ENCODE measurements at regions not wholly inside any gene's neighbourhood (a gene's known extent, or its start where the extent isn't known, plus 50 kb on each side); places are given as distances from the start of the nearest gene placed in this dataset.

GRCh38 chr18:42484648-42485047 is 529.6 kb downstream of the PIK3C3 start:
- no peak for TF ChIP-seq CTCF (IDR thresholded peaks at IDR 0.05)
- TF ChIP-seq CHD2 (IDR thresholded peaks at IDR 0.05; ENCODE audit: low read length, partially characterized antibody) = no peak
- TF ChIP-seq NRF1 (IDR thresholded peaks at IDR 0.05; ENCODE audit: low read depth, low read length) = no peak
- TF ChIP-seq POLR2AphosphoS5 (IDR thresholded peaks at IDR 0.05; ENCODE audit: low read depth, low read length) = no peak
- no peak for TF ChIP-seq EP300 (IDR thresholded peaks at IDR 0.05; ENCODE audit: borderline replicate concordance in 1 of 2, low read depth in 1 of 2, low read length in 1 of 2)
- TF ChIP-seq MEF2A (IDR thresholded peaks at IDR 0.05; ENCODE audit: borderline replicate concordance, low read depth) = no peak
